ENCODE measurements at regions not wholly inside any gene's neighbourhood (a gene's known extent, or its start where the extent isn't known, plus 50 kb on each side); places are given as distances from the start of the nearest gene placed in this dataset.

- DNase-seq: peak; percentile 24
Observed at GRCh38 chr20:48194583-48194982, 409.3 kb upstream of the SULF2 start.

- DNase-seq: no peak
Observed at GRCh38 chr20:48193627-48194425, 408.5 kb upstream of the SULF2 start.

- peak; percentile 10 for DNase-seq
Observed at GRCh38 chr20:48192109-48192508, 406.8 kb upstream of the SULF2 start.

GRCh38 chr20:48191200-48191599, 405.9 kb upstream of the SULF2 start:
- DNase-seq: no peak

- DNase-seq: no peak
Observed at GRCh38 chr20:48190757-48191156, 405.5 kb upstream of the SULF2 start.

GRCh38 chr20:48189181-48189580, 403.9 kb upstream of the SULF2 start:
- DNase-seq: peak; percentile 23

GRCh38 chr20:48187851-48188250, 402.6 kb upstream of the SULF2 start:
- DNase-seq: no peak

GRCh38 chr20:48186915-48187314, 401.6 kb upstream of the SULF2 start:
- DNase-seq: no peak

- DNase-seq: no peak
Observed at GRCh38 chr20:48186447-48186846, 401.2 kb upstream of the SULF2 start.

- peak; percentile 68 for DNase-seq
Observed at GRCh38 chr20:48184229-48184628, 398.9 kb upstream of the SULF2 start.

GRCh38 chr20:48181261-48181935, 396.1 kb upstream of the SULF2 start:
- no peak for DNase-seq

- peak; percentile 83 for DNase-seq
Observed at GRCh38 chr20:48180618-48181017, 395.3 kb upstream of the SULF2 start.

GRCh38 chr20:48180024-48180423, 394.7 kb upstream of the SULF2 start:
- DNase-seq: peak; percentile 63

GRCh38 chr20:48178633-48179032, 393.4 kb upstream of the SULF2 start:
- DNase-seq: no peak

GRCh38 chr20:48177058-48177457, 391.8 kb upstream of the SULF2 start:
- no peak for DNase-seq

- no peak for DNase-seq
Observed at GRCh38 chr20:48176139-48176538, 390.9 kb upstream of the SULF2 start.

- DNase-seq: no peak
Observed at GRCh38 chr20:48175261-48175660, 390.0 kb upstream of the SULF2 start.

- DNase-seq: no peak
Observed at GRCh38 chr20:48172357-48172702, 387.0 kb upstream of the SULF2 start.

GRCh38 chr20:48171626-48172356, 386.5 kb upstream of the SULF2 start:
- no peak for DNase-seq

GRCh38 chr20:48171071-48171470, 385.8 kb upstream of the SULF2 start:
- DNase-seq: no peak

GRCh38 chr20:48170625-48171024, 385.3 kb upstream of the SULF2 start:
- DNase-seq: no peak

- DNase-seq: no peak
Observed at GRCh38 chr20:48169650-48170225, 384.5 kb upstream of the SULF2 start.

- peak; percentile 1 for DNase-seq
Observed at GRCh38 chr20:48166082-48166835, 381.0 kb upstream of the SULF2 start.
